ENCODE measurements at regions not wholly inside any gene's neighbourhood (a gene's known extent, or its start where the extent isn't known, plus 50 kb on each side); places are given as distances from the start of the nearest gene placed in this dataset.

DNA sequence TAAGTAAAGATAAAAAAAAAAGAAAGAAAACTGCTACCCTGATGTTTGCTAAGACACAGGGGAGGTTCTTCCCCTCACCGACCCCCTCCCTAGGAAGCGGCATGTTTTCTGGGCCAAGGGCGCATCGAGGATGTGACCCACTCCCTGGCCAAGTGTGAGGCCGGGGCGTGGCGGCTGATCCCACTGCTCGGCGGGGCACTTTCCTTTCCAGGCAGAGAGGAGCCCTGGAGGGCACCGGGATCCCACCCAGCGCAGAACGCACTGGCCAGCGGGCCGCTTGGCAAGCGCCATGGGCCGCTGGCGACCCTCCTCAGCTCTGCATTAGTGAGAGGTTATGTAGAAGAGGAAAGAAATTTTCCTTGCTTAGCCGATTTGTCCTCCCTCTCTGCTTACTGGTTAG, 93.4 kb downstream of the ZNF736 start:
- H3K9ac ChIP-seq (ENCODE audit: insufficient read depth, low read length): no peak overlapping the region
- no peak overlapping the region for H3K4me3 ChIP-seq (replicated peaks in 1 of 4; ENCODE audit: control extremely low read depth in 1 of 4, insufficient read depth in 1 of 4, low read depth in 3 of 4, low read length in 4 of 4)
- H3K27me3 ChIP-seq (ENCODE audit: control insufficient read depth, insufficient read depth, low read length): no peaks in the 10 kb centered on the region
- no peak for TF ChIP-seq EZH2 (IDR thresholded peaks at IDR 0.05; ENCODE audit: low read length, missing control alignments)
- TF ChIP-seq, protein P1, sequence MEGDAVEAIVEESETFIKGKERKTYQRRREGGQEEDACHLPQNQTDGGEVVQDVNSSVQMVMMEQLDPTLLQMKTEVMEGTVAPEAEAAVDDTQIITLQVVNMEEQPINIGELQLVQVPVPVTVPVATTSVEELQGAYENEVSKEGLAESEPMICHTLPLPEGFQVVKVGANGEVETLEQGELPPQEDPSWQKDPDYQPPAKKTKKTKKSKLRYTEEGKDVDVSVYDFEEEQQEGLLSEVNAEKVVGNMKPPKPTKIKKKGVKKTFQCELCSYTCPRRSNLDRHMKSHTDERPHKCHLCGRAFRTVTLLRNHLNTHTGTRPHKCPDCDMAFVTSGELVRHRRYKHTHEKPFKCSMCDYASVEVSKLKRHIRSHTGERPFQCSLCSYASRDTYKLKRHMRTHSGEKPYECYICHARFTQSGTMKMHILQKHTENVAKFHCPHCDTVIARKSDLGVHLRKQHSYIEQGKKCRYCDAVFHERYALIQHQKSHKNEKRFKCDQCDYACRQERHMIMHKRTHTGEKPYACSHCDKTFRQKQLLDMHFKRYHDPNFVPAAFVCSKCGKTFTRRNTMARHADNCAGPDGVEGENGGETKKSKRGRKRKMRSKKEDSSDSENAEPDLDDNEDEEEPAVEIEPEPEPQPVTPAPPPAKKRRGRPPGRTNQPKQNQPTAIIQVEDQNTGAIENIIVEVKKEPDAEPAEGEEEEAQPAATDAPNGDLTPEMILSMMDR (conservative IDR thresholded peaks at IDR 0.05 in 1 of 2, IDR thresholded peaks at IDR 0.05 in 1 of 2; ENCODE audit: low read depth in 1 of 2, low read length in 2 of 2): no peak
- H3K36me3 ChIP-seq (ENCODE audit: control insufficient read depth, insufficient read depth, low read length): no peaks in the 10 kb centered on the region
- H3K9me3 ChIP-seq (ENCODE audit: control insufficient read depth, insufficient read depth, low read depth, low read length): no peaks in the 10 kb centered on the region
- no peak overlapping the region for H3K4me2 ChIP-seq (ENCODE audit: extremely low read depth, insufficient read depth, low read length)
- H4K20me1 ChIP-seq (ENCODE audit: control insufficient read depth, extremely low read depth, insufficient read depth, low read length): no peaks in the 10 kb centered on the region
- H3K4me1 ChIP-seq (ENCODE audit: control insufficient read depth, extremely low read depth, insufficient read depth, low read length): no peaks in the 10 kb centered on the region
- no peak for DNase-seq (ENCODE audit: low read depth in 2 of 2)
- H3K79me2 ChIP-seq (ENCODE audit: control insufficient read depth, insufficient read depth, low read length): no peaks in the 10 kb centered on the region
- no peak overlapping the region for H3K27ac ChIP-seq (ENCODE audit: insufficient read depth, low read length)
- H2AFZ ChIP-seq (ENCODE audit: low read length): no peak overlapping the region

Data from fibroblast of lung (primary cell).